C4-2B (cell line): ENCODE measurements at regions not wholly inside any gene's neighbourhood (a gene's known extent, or its start where the extent isn't known, plus 50 kb on each side); places are given as distances from the start of the nearest gene placed in this dataset.

ENCODE experiments used
- ZFX ChIP-seq: fragments of 450-650 bp; IDR thresholded peaks from 2 replicates; pipeline ENCODE4 v1.6.1; 2017
- TF ChIP-seq, protein P1 (sequence below): fragments of 450-650 bp; conservative IDR thresholded peaks from 2 replicates; pipeline ENCODE4 v1.5.1; 2017; ENCODE audit warnings: mild to moderate bottlenecking

GRCh38 chr4:66229885-66230284, 559.6 kb upstream of the EPHA5 start:
- TF ChIP-seq, protein P1, sequence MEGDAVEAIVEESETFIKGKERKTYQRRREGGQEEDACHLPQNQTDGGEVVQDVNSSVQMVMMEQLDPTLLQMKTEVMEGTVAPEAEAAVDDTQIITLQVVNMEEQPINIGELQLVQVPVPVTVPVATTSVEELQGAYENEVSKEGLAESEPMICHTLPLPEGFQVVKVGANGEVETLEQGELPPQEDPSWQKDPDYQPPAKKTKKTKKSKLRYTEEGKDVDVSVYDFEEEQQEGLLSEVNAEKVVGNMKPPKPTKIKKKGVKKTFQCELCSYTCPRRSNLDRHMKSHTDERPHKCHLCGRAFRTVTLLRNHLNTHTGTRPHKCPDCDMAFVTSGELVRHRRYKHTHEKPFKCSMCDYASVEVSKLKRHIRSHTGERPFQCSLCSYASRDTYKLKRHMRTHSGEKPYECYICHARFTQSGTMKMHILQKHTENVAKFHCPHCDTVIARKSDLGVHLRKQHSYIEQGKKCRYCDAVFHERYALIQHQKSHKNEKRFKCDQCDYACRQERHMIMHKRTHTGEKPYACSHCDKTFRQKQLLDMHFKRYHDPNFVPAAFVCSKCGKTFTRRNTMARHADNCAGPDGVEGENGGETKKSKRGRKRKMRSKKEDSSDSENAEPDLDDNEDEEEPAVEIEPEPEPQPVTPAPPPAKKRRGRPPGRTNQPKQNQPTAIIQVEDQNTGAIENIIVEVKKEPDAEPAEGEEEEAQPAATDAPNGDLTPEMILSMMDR: no peak
- TF ChIP-seq ZFX: no peak
